ENCODE measurements at regions not wholly inside any gene's neighbourhood (a gene's known extent, or its start where the extent isn't known, plus 50 kb on each side); places are given as distances from the start of the nearest gene placed in this dataset.

DNA sequence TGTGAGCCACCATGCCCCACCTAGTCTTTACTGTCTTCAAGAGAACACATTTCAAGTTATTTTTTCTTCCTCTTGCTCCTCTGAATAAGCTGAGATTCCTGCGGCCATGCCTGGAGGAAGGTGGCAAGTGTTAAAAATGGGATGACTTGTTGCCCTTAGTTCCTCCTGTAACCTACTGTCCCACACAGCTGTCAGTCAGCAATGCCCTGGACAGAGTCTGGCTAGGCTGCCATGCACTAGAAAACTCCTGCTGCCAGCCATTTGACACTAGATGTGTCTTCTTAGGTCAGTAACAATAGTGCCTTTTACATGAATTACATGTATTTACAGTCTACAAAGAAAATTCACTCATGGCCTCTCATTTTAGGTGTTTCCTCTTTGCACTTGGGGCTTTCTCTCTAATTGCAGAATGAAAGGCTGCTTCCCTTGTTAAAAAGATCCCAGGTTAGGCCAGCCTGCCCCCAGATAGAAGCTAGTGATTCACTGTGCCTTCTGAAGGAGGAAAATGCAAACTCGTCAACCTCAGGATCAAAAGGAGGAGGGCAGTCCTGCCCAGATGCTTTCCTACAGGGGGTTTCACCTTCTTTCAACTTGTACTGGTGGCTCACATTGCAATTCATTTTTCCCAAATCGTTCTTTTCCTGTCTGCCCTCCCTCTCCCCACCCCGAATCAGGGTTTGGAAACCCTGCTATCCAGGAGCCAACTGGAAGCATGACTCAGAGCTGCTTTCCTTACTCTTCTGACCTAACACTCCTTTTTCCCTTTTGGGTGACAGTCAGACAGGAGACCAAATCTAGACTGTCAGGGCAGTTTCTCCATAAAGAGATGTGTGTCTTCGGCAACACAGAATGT is 136.6 kb downstream of the SPAG6 start:
- Mint-ChIP-seq H3K4me3 (no peak overlapping the region), H3K36me3 (ENCODE audit: insufficient read depth) (peaks cover 2% of the 10 kb centered on the region), H3K4me1 (no peaks in the 10 kb centered on the region), H3K9me3 (no peaks in the 10 kb centered on the region), H3K27me3 (peaks cover 17% of the 10 kb centered on the region), H3K27ac (ENCODE audit: low read depth) (no peak overlapping the region)
- ATAC-seq (replicated peaks; ENCODE audit: extremely low read depth, poor library complexity, severe bottlenecking) (no peak), DNase-seq (ENCODE audit: low spot score in 2 of 2) (no peak)

DNA sequence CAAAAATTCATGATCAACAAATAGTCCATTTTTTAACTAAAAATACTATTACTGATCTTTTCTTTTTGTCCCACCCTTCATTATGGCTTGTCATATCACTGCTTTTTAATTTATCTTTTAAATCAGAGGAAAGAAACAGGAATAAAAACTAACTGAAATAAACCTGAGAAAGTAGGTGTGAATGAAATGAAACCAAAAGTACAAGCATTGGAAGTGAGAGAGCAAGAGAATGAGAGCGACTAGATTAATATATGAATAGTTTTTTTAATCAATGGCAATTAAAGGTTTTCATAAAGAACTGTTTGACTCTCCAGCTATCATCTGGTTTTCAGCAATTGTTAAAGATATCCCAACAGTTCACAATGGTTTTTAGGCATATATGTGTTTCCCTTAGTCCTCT is 137.8 kb downstream of the SPAG6 start:
- DNase-seq (ENCODE audit: low spot score in 2 of 2) (no peak), ATAC-seq (replicated peaks; ENCODE audit: extremely low read depth, poor library complexity, severe bottlenecking) (no peak)
- H3K27ac Mint-ChIP-seq (ENCODE audit: low read depth): no peak overlapping the region
- peaks cover 1% of the 10 kb centered on the region for H3K4me1 Mint-ChIP-seq
- peaks cover 16% of the 10 kb centered on the region for H3K27me3 Mint-ChIP-seq
- H3K9me3 Mint-ChIP-seq: no peaks in the 10 kb centered on the region
- peaks cover 4% of the 10 kb centered on the region for H3K36me3 Mint-ChIP-seq (ENCODE audit: insufficient read depth)
- no peak overlapping the region for H3K4me3 Mint-ChIP-seq

Data from central memory CD8-positive, alpha-beta T cell (primary cell).